DLD1 (cell line): ENCODE measurements at regions not wholly inside any gene's neighbourhood (a gene's known extent, or its start where the extent isn't known, plus 50 kb on each side); places are given as distances from the start of the nearest gene placed in this dataset.
"Not testable (repeated sequence)": the region's sequence is repeated elsewhere in the genome, so short reads cannot be mapped to it uniquely, and the experiment has no call there.

ENCODE experiments used
- in situ Hi-C: cut with HindIII; loops from 2 replicates; pipeline ENCODE4 v1.10.0; 2017; ENCODE audit warnings: low sequenced_read_pairs

DNA sequence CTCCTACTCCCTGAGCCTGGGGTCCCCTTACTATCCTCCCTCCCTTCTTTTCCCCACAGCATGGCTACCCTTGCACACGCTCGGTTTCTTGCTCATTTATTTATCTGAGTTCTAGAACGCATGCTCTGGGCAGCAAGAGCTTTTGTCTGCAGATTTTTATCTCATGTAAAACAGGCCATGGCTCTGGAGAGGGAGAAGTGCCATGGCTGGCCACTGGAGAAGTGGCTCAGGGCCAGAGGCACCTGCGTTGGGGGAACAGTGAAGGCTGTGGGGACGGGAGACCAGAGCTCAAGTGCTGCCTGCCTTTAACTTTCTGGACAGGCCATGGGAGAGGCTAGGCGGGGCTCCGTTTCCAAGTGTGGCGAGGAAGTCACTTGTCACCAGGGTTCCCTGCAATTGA is 177.7 kb upstream of the SULF2 start:
- in situ Hi-C loops: no loop called here

DNA sequence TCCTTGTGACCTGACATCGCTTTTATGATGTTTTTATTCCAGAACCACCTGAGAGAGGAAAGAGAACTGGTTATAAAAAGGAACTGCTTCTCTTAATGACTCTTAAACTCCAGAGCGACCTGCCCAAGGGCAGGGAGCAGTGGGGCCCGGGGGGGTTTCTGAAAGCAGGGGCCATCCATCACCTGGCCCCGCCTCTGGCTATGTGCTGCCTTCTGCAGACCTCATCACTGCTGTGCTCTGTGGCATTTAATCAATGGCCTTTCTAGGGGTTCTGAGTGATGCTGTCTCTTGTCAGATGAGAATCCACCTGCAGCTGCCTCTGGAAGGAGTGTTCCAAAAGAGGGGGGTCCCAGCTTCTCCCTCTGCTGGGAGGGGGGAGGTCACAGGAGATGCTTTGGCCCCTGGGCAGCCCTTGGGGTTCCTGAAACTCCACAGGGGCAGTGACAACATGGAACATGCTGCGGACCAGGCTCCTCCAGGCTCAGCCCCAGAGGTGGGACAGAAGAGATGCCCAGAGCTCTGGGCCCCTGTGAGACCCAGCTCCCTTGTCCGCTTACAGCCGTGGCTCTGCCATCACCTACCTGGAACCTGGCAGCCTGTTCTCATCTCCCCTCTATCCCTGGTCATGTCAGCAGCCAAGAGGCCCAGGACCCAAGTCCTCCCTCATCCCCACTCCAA is 177.1 kb upstream of the SULF2 start:
- in situ Hi-C loops: no loop called here

DNA sequence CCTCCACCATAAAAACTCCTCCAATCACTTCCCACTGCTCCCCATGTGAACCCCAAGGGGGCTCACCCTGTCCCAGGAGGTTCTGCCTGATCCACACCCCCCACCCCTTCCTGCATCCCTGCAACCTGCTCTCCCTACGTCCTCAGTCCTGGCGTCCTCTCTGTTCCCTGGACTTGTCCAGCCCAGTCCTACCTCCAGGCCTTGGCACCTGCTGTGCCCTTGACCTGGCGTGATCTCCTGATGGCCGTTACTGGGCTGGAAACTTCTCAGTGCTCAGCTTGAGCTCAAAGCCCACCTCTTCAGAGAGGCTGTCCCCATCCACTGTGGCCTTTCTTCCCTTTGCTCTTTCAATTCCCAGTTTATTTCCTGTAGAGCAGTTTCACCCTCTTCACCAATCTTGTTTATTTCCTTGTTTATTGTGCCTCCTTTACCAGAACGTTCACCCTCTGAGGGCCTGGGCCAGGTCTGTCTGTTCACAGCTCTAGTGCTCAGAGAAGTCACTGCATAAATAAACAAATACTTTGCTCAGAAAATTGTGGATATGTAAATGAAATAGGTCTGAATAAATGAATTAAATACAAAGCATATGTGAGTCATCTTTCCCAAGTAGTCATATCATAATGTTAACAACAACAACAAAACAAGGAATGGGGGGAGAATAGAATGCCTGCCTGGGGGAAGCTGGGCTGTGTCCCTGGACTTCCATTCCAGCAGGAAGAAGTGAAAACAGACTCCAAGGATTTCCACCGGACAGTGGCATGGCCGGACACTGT is 175.7 kb upstream of the SULF2 start:
- in situ Hi-C loops: no loop called here

GRCh38 chr20:47960277-47960676 is 175.0 kb upstream of the SULF2 start:
- in situ Hi-C loops: no loop called here

DNA sequence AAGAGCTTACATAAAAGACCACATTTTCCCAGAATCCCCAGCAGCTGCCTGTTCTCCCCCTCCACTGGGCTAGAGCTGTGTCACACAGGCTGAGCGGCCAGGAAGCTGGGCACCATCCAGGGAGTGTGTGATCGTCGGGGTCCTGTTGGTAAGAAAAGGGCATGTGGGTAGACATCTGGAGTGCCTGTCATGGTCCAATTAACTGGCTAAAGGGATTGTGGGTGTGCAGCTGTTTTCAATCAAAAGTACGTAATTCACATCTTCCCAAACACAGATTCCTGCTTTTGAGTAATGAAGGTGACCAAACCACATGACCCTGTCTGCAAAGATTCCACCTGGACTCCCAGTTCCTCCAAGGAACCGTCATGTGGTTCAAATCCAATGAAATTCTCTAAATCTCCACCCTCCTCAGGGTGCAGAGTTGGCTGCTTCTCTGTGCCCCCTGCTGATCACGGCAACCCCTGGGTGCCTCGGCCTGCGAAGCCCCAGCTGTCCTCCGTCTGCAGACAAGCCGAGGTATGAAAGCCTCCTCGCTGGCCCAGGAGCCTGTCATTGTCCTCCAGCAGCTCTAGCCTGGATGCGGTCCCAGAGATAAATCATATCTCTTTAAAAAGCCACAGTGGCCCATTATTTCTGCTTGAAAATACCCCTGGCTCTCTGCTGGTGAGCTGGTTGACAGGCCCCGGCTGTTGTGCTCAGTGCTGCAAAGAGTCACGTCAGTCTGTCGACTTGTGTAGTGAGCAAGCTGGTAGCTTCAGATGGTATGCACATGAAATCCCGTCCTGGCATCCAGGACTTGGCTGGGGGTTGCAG is 172.9 kb upstream of the SULF2 start:
- in situ Hi-C loops: not testable (repeated sequence)

DNA sequence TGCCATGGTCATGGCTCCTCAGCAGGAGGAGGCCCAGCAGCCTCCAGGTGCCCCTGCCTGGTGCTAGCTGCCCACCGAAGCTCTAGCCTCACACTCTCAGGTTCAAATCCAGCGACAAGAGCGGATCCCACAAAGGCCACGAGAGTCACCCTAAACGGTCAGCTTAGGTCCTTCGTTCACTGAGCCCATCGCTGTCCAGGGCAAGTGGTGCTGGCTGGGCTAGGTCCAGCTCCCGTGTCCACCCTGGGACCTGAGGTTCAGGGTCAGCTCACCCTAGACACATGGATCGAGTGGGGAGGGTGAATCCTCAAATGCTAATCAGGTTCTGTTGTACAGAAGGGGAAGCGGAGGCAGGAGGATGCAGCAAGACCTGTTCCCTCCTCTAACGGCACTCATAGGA is 171.9 kb upstream of the SULF2 start:
- in situ Hi-C loops: no loop called here

GRCh38 chr20:47956268-47956995 is 171.2 kb upstream of the SULF2 start:
- in situ Hi-C loops: no loop called here

DNA sequence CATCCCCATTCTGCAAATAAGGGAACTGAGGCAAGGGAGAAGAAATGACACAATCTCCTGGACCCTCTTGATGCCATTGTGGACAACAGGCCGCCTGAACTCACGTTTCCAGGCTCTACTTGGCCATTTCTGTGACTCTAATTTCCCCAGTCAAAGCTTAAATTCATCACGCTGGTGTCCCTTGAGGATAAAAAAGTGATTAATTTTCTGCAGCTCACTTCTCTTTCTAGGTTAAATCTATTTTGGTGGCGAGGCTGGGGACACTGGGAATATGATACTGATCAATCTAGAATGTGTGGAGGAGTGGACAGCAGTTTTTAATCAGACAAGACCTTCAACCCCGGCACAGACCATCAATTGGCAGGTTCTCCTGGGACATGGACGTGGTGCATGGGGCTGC is 168.2 kb upstream of the SULF2 start:
- in situ Hi-C loops: no loop called here

DNA sequence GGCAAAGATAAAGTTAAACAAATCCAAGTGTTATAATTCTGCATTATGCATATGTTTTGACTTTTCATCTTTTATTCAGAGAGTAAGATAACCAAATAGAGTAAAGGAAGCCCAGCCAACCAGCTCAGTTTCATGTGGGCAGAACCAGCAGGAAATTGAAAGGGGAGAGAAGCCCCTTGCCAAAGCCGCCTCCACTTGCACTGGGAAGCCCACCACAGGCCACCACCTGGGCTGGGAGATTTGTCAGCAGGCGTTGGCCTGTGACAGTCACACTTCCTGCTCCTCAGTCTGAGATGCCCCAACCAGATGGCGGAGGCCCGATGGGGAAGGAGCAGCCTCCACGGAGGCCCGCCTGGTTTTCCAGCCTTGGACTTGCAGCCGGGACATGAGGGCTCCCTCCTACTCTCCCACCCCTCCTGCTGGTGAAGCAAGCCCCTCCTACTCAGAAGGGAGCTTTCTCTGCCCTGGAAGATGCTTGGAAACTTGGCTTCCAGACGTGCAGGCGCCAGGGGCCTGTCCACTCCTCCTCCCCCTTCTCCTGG is 166.8 kb upstream of the SULF2 start:
- in situ Hi-C loops: no loop called here

DNA sequence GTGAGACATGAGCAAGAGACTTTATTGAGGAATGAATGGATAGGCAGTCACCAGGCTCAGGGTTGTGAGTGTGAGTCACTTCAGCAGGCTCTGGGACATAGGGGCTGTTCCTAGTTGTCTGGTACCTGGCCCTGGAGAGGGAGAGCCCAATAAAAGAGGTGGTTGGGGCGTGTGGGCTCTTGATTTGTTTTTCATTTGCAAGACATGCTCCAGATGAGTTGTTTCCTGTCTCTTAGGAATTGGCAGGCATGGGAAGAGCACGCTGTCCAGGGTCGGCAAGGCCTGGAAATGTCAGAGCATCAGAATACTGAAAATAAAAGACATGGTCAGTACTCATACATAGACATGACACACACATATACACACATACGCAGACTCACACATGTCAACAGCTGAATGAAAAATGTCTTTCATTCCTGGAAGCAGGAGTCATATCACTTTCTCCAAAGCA is 166.3 kb upstream of the SULF2 start:
- in situ Hi-C loops: no loop called here

DNA sequence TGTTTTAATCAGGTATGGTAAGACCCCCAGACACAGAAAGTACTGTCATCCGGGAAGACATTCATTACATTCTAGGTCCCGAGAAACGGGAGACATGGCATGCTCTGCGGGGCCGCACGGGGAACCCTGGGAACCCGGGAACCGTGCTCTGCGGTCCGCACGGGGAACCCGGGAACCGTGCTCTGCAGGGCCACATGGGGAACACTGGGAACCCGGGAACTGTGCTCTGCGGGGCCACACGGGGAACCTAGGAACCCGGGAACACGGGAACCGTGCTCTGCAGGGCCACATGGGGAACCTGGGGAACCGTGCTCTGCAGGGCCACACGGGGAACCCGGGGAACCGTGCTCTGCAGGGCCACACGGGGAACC is 165.6 kb upstream of the SULF2 start:
- in situ Hi-C loops: no loop called here

GRCh38 chr20:47950124-47950912 is 165.0 kb upstream of the SULF2 start:
- in situ Hi-C loops: no loop called here

GRCh38 chr20:47949230-47949629 is 163.9 kb upstream of the SULF2 start:
- in situ Hi-C loops: no loop called here

GRCh38 chr20:47944682-47945081 is 159.4 kb upstream of the SULF2 start:
- in situ Hi-C loops: no loop called here

DNA sequence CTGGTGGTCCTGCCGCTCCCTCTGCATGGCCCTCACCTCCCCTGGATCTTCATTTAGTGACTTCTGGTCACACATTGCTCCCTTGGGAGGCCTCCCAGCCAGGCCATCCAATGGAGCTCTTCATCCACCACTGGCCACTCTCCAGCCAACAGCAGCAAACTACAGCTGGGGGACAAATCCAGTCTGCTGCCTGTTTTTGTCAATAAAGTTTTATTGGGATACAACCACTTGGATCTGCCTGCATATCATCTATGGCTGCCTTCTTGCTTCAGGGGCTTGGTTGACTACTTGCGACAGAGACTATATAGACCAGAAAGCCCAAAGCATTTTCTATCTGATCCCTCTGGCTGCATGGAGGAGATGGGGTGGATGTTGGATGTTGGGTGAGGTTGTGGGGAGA is 156.6 kb upstream of the SULF2 start:
- in situ Hi-C loops: no loop called here

GRCh38 chr20:47940101-47940813 is 155.0 kb upstream of the SULF2 start:
- in situ Hi-C loops: no loop called here

GRCh38 chr20:47936612-47937011 is 151.3 kb upstream of the SULF2 start:
- in situ Hi-C loops: no loop called here

- in situ Hi-C loops: no loop called here
Observed at GRCh38 chr20:47934761-47935160, 149.5 kb upstream of the SULF2 start.

- in situ Hi-C loops: no loop called here
Observed at GRCh38 chr20:47931443-47931842, 146.2 kb upstream of the SULF2 start.
